ENCODE measurements at regions not wholly inside any gene's neighbourhood (a gene's known extent, or its start where the extent isn't known, plus 50 kb on each side); places are given as distances from the start of the nearest gene placed in this dataset.
"Not testable (repeated sequence)": the region's sequence is repeated elsewhere in the genome, so short reads cannot be mapped to it uniquely, and the experiment has no call there.

- DNase-seq (ENCODE audit: low read depth): no peak
Measured at GRCh38 chr12:60714141-60714900, 1118.5 kb downstream of the SLC16A7 start.

- DNase-seq (ENCODE audit: low read depth): no peak
Measured at GRCh38 chr12:60724475-60724874, 1128.6 kb downstream of the SLC16A7 start.

GRCh38 chr12:60724984-60725383 is 1129.2 kb downstream of the SLC16A7 start:
- DNase-seq (ENCODE audit: low read depth): no peak

GRCh38 chr12:60752589-60752988 is 1156.8 kb downstream of the SLC16A7 start:
- DNase-seq (ENCODE audit: low read depth): no peak

- no peak for DNase-seq (ENCODE audit: low read depth)
Measured at GRCh38 chr12:60758224-60758623, 1162.4 kb downstream of the SLC16A7 start.

GRCh38 chr12:60760965-60761364 is 1165.1 kb downstream of the SLC16A7 start:
- no peak for DNase-seq (ENCODE audit: low read depth)

GRCh38 chr12:60801166-60801565 is 1205.3 kb downstream of the SLC16A7 start:
- DNase-seq (ENCODE audit: low read depth): not testable (repeated sequence)

- DNase-seq (ENCODE audit: low read depth): no peak
Measured at GRCh38 chr12:60803147-60803546, 1207.3 kb downstream of the SLC16A7 start.

GRCh38 chr12:60805364-60805763 is 1209.5 kb downstream of the SLC16A7 start:
- DNase-seq (ENCODE audit: low read depth): no peak

GRCh38 chr12:60819794-60820193 is 1224.0 kb downstream of the SLC16A7 start:
- DNase-seq (ENCODE audit: low read depth): no peak

- DNase-seq (ENCODE audit: low read depth): no peak
Measured at GRCh38 chr12:60822580-60822979, 1226.8 kb downstream of the SLC16A7 start.

GRCh38 chr12:60830381-60830780 is 1234.6 kb downstream of the SLC16A7 start:
- no peak for DNase-seq (ENCODE audit: low read depth)

GRCh38 chr12:60832290-60832689 is 1236.5 kb downstream of the SLC16A7 start:
- no peak for DNase-seq (ENCODE audit: low read depth)

- no peak for DNase-seq (ENCODE audit: low read depth)
Measured at GRCh38 chr12:60834372-60834771, 1238.5 kb downstream of the SLC16A7 start.

GRCh38 chr12:60834806-60835205 is 1239.0 kb downstream of the SLC16A7 start:
- DNase-seq (ENCODE audit: low read depth): no peak

GRCh38 chr12:60836651-60837050 is 1240.8 kb downstream of the SLC16A7 start:
- no peak for DNase-seq (ENCODE audit: low read depth)

GRCh38 chr12:60842181-60842580 is 1246.4 kb downstream of the SLC16A7 start:
- no peak for DNase-seq (ENCODE audit: low read depth)

- DNase-seq (ENCODE audit: low read depth): no peak
Measured at GRCh38 chr12:60844101-60844500, 1248.3 kb downstream of the SLC16A7 start.

- DNase-seq (ENCODE audit: low read depth): no peak
Measured at GRCh38 chr12:60844875-60845274, 1249.0 kb downstream of the SLC16A7 start.

- no peak for DNase-seq (ENCODE audit: low read depth)
Measured at GRCh38 chr12:60845696-60846095, 1249.9 kb downstream of the SLC16A7 start.

GRCh38 chr12:60847281-60847680 is 1251.5 kb downstream of the SLC16A7 start:
- DNase-seq (ENCODE audit: low read depth): no peak

GRCh38 chr12:60849723-60850122 is 1253.9 kb downstream of the SLC16A7 start:
- no peak for DNase-seq (ENCODE audit: low read depth)

- no peak for DNase-seq (ENCODE audit: low read depth)
Measured at GRCh38 chr12:60853407-60853806, 1257.6 kb downstream of the SLC16A7 start.

GRCh38 chr12:60863421-60863820 is 1267.6 kb downstream of the SLC16A7 start:
- no peak for DNase-seq (ENCODE audit: low read depth)

All from activated T-cell treated with anti-CD3 and anti-CD28 coated beads for 1 hour (primary cell).